GM23338 (cell line): ENCODE measurements at regions not wholly inside any gene's neighbourhood (a gene's known extent, or its start where the extent isn't known, plus 50 kb on each side); places are given as distances from the start of the nearest gene placed in this dataset.

Source experiments
- ATAC-seq: fragments of 200-7000 bp; cut with Tn5 transposase; 3 replicates; pipeline ENCODE4 v1.9.1; 2020
- DNase-seq: peaks from one replicate; pipeline ENCODE4 v3.0.0-alpha.2; 2015; ENCODE audit warnings: low spot score
- H2AFZ ChIP-seq: fragments of 200-600 bp; sonication (generic); 2 replicates; pipeline ENCODE4 v1.8.0; 2016; ENCODE audit warnings: antibody characterized with exemption, mild to moderate bottlenecking, moderate library complexity
- H3F3A ChIP-seq: fragments of 200-600 bp; sonication (generic); replicated peaks from 2 replicates; pipeline ENCODE4 v1.8.0; 2017; ENCODE audit warnings: antibody characterized with exemption, mixed run types, low read depth
- H3K27ac ChIP-seq: fragments of 200-600 bp; sonication (generic); 2 replicates; pipeline ENCODE4 v1.6.1; 2016; ENCODE audit warnings: low read depth
- H3K27me3 ChIP-seq: fragments of 200-600 bp; sonication (generic); 2 replicates; pipeline ENCODE4 v1.8.0; 2016; ENCODE audit warnings: mild to moderate bottlenecking, mixed run types, moderate library complexity; ENCODE audit not compliant: insufficient read depth
- H3K36me3 ChIP-seq: fragments of 200-600 bp; sonication (generic); 2 replicates; pipeline ENCODE4 v1.8.0; 2016; ENCODE audit warnings: mild to moderate bottlenecking; ENCODE audit not compliant: insufficient read depth
- H3K4me1 ChIP-seq: fragments of 200-600 bp; sonication (generic); 2 replicates; pipeline ENCODE4 v1.8.0; 2016; ENCODE audit warnings: mild to moderate bottlenecking, moderate library complexity; ENCODE audit not compliant: insufficient read depth
- H3K4me2 ChIP-seq: fragments of 200-600 bp; sonication (generic); 2 replicates; pipeline ENCODE4 v1.7.1; 2017; ENCODE audit warnings: mixed run types
- H3K4me3 ChIP-seq: fragments of 200-600 bp; sonication (generic); 2 replicates; pipeline ENCODE4 v1.6.1; 2016; ENCODE audit warnings: mixed run types
- H3K79me2 ChIP-seq: fragments of 200-600 bp; sonication (generic); replicated peaks from 2 replicates; pipeline ENCODE4 v1.8.0; 2017; ENCODE audit warnings: mild to moderate bottlenecking; ENCODE audit not compliant: insufficient read depth
- H3K9me2 ChIP-seq: fragments of 200-600 bp; sonication (generic); 2 replicates; pipeline ENCODE4 v1.8.0; 2017; ENCODE audit not compliant: insufficient read depth
- H4K20me1 ChIP-seq: fragments of 200-600 bp; sonication (generic); replicated peaks from 2 replicates; pipeline ENCODE4 v1.8.0; 2017; ENCODE audit warnings: mild to moderate bottlenecking; ENCODE audit not compliant: insufficient read depth
- H3K27ac Mint-ChIP-seq: 2 replicates; pipeline ENCODE4 v1.8.0; 2020; ENCODE audit warnings: inconsistent platforms, mild to moderate bottlenecking, moderate library complexity, mixed read lengths
- H3K27me3 Mint-ChIP-seq: 3 replicates; pipeline ENCODE4 v1.8.0; 2022; ENCODE audit warnings: low read depth, mild to moderate bottlenecking, moderate library complexity, mixed read lengths, inconsistent platforms; ENCODE audit not compliant: insufficient read depth, poor library complexity
- H3K36me3 Mint-ChIP-seq: 3 replicates; pipeline ENCODE4 v1.8.0; 2021; ENCODE audit warnings: low read depth, mild to moderate bottlenecking, inconsistent platforms, moderate library complexity, mixed read lengths
- H3K4me1 Mint-ChIP-seq: 3 replicates; pipeline ENCODE4 v1.8.0; 2020; ENCODE audit warnings: mild to moderate bottlenecking, inconsistent platforms, mixed read lengths
- H3K4me3 Mint-ChIP-seq: 3 replicates; pipeline ENCODE4 v1.8.0; 2021; ENCODE audit warnings: moderate library complexity, mild to moderate bottlenecking, inconsistent platforms, mixed read lengths
- H3K9me3 Mint-ChIP-seq: 3 replicates; pipeline ENCODE4 v1.8.0; 2020; ENCODE audit warnings: moderate library complexity, mild to moderate bottlenecking, inconsistent platforms, mixed read lengths
- CREB1 ChIP-seq: fragments of 250-450 bp; sonication (Bioruptor Pico); IDR thresholded peaks from 2 replicates; pipeline ENCODE4 v1.5.0; 2020; ENCODE audit warnings: low read depth, mild to moderate bottlenecking, moderate library complexity
- EZH2 ChIP-seq: fragments of 200-600 bp; sonication (generic); IDR thresholded peaks from one replicate; pipeline ENCODE4 v1.8.0; 2017; ENCODE audit warnings: antibody characterized with exemption, mild to moderate bottlenecking, low read depth; ENCODE audit not compliant: unreplicated experiment
- NANOG ChIP-seq: IDR thresholded peaks from 2 replicates; pipeline ENCODE4 v1.6.1; 2016; ENCODE audit warnings: antibody characterized with exemption, borderline replicate concordance
- POLR2AphosphoS5 ChIP-seq: IDR thresholded peaks from 2 replicates; pipeline ENCODE4 v1.6.1; 2016; ENCODE audit warnings: antibody characterized with exemption, low read depth
- STAT1 ChIP-seq: IDR thresholded peaks from one replicate; pipeline ENCODE4 v1.6.1; 2016; ENCODE audit warnings: antibody characterized with exemption; ENCODE audit not compliant: unreplicated experiment
- TF ChIP-seq, protein P1 (sequence below): fragments of 250-450 bp; sonication (Bioruptor Pico); IDR thresholded peaks from 2 replicates; pipeline ENCODE4 v1.5.0; 2020; ENCODE audit warnings: mild to moderate bottlenecking, moderate library complexity
- TF ChIP-seq, protein P2 (sequence below): IDR thresholded peaks from 2 replicates; pipeline ENCODE4 v1.6.1; 2016; ENCODE audit warnings: antibody characterized with exemption

DNA sequence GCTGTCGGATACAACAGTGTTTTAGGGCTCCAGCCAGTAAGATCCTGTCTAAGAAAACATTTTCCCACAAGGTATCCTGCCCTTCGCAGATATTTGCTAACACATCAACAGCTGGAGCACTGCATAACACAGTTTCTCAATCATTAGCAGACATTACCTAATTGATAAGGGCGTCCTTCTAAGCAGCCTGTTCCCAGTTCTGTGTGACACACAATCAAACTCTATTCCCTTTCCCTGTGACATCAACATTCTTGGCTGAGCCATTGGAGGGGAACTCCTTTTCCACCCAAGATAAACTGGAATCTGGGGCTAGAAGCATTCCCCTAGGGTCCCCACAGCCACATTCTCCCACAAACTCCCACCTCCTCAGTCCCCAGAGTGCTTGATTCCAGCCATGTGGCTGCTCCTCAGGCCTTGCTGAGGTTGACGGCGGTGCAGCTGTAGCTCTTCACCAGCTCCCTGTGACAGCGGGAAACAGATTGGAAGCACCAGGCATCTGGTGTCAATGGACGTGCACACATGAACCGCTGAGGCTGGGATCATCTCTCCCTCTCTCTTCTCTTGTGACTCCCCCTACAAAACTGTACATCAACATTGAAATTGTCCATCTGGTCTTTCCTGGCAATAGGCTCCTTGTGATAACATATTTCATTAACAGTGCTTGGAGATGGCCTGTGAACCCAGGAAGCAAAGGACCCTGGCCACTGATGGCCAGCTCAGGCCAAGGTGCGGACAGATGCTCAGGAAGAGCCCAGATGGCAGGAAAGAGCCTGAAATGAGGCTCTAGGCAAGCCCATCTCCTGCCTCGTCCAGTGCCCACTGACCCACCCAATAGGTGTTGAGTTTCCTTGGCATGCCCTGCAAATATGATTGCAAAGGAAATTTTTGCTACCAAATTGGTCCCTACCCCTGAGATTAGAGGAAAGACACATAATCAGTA, 131.1 kb upstream of the TBX20 start (continued):
- TF ChIP-seq, protein P1, sequence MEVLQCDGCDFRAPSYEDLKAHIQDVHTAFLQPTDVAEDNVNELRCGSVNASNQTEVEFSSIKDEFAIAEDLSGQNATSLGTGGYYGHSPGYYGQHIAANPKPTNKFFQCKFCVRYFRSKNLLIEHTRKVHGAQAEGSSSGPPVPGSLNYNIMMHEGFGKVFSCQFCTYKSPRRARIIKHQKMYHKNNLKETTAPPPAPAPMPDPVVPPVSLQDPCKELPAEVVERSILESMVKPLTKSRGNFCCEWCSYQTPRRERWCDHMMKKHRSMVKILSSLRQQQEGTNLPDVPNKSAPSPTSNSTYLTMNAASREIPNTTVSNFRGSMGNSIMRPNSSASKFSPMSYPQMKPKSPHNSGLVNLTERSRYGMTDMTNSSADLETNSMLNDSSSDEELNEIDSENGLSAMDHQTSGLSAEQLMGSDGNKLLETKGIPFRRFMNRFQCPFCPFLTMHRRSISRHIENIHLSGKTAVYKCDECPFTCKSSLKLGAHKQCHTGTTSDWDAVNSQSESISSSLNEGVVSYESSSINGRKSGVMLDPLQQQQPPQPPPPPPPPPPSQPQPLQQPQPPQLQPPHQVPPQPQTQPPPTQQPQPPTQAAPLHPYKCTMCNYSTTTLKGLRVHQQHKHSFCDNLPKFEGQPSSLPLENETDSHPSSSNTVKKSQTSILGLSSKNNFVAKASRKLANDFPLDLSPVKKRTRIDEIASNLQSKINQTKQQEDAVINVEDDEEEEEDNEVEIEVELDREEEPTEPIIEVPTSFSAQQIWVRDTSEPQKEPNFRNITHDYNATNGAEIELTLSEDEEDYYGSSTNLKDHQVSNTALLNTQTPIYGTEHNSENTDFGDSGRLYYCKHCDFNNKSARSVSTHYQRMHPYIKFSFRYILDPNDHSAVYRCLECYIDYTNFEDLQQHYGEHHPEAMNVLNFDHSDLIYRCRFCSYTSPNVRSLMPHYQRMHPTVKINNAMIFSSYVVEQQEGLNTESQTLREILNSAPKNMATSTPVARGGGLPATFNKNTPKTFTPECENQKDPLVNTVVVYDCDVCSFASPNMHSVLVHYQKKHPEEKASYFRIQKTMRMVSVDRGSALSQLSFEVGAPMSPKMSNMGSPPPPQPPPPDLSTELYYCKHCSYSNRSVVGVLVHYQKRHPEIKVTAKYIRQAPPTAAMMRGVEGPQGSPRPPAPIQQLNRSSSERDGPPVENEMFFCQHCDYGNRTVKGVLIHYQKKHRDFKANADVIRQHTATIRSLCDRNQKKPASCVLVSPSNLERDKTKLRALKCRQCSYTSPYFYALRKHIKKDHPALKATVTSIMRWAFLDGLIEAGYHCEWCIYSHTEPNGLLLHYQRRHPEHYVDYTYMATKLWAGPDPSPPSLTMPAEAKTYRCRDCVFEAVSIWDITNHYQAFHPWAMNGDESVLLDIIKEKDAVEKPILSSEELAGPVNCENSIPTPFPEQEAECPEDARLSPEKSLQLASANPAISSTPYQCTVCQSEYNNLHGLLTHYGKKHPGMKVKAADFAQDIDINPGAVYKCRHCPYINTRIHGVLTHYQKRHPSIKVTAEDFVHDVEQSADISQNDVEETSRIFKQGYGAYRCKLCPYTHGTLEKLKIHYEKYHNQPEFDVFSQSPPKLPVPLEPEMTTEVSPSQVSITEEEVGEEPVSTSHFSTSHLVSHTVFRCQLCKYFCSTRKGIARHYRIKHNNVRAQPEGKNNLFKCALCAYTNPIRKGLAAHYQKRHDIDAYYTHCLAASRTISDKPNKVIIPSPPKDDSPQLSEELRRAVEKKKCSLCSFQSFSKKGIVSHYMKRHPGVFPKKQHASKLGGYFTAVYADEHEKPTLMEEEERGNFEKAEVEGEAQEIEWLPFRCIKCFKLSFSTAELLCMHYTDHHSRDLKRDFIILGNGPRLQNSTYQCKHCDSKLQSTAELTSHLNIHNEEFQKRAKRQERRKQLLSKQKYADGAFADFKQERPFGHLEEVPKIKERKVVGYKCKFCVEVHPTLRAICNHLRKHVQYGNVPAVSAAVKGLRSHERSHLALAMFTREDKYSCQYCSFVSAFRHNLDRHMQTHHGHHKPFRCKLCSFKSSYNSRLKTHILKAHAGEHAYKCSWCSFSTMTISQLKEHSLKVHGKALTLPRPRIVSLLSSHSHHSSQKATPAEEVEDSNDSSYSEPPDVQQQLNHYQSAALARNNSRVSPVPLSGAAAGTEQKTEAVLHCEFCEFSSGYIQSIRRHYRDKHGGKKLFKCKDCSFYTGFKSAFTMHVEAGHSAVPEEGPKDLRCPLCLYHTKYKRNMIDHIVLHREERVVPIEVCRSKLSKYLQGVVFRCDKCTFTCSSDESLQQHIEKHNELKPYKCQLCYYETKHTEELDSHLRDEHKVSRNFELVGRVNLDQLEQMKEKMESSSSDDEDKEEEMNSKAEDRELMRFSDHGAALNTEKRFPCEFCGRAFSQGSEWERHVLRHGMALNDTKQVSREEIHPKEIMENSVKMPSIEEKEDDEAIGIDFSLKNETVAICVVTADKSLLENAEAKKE (CRISPR knock-in tag), result no peak
- TF ChIP-seq POLR2AphosphoS5, result no peak
- TF ChIP-seq EZH2, result no peak

DNA sequence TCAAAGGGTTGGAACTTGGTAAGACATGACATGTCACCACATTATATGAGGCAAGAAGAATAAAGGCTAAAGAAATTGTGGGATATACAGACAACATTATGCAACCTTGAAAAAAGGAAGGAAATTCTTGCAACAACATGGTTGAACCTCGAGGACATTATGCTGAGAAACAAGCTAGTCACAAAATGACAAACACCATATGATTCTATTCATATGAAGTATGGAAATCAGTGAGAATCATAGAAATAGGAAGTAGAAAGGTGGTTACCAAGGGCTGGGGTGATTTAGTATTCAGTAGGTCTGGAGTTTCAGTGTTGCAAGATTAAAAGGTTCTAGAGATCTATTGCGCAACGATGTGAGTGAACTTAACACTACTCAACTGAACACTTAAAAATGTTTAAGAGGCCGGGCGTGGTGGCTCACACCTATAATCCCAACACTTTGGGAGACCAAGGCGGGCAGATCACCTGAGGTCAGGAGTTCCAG, 126.9 kb upstream of the TBX20 start:
- Histone ChIP-seq H3K79me2 (no peaks in the 10 kb centered on the region), H3K4me3 (no peak overlapping the region), H3K4me1 (no peaks in the 10 kb centered on the region), H3K27me3 (no peaks in the 10 kb centered on the region), H3K4me2 (no peak overlapping the region), H3F3A (no peaks in the 10 kb centered on the region), H4K20me1 (no peaks in the 10 kb centered on the region), H3K27ac (no peak overlapping the region), H2AFZ (no peak overlapping the region), H3K9me2 (no peaks in the 10 kb centered on the region), H3K36me3 (no peaks in the 10 kb centered on the region)
- Mint-ChIP-seq H3K4me1 (no peaks in the 10 kb centered on the region), H3K4me3 (no peak overlapping the region), H3K36me3 (no peaks in the 10 kb centered on the region), H3K27me3 (no peaks in the 10 kb centered on the region), H3K27ac (no peak overlapping the region), H3K9me3 (no peaks in the 10 kb centered on the region)
- ATAC-seq, result no peak
- no peak for DNase-seq
- no peak for TF ChIP-seq STAT1
- TF ChIP-seq POLR2AphosphoS5, result no peak
- no peak for TF ChIP-seq EZH2
- TF ChIP-seq, protein P2, sequence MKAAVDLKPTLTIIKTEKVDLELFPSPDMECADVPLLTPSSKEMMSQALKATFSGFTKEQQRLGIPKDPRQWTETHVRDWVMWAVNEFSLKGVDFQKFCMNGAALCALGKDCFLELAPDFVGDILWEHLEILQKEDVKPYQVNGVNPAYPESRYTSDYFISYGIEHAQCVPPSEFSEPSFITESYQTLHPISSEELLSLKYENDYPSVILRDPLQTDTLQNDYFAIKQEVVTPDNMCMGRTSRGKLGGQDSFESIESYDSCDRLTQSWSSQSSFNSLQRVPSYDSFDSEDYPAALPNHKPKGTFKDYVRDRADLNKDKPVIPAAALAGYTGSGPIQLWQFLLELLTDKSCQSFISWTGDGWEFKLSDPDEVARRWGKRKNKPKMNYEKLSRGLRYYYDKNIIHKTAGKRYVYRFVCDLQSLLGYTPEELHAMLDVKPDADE, result no peak
- TF ChIP-seq NANOG, result no peak
- no peak for TF ChIP-seq CREB1 (CRISPR knock-in tag)
- TF ChIP-seq, protein P1 (CRISPR knock-in tag), result no peak
